Stomach smooth muscle (tissue), 2 donors: ENCODE measurements at regions not wholly inside any gene's neighbourhood (a gene's known extent, or its start where the extent isn't known, plus 50 kb on each side); places are given as distances from the start of the nearest gene placed in this dataset.
A peak's percentile ranks its signal among the peaks of the same experiment; 100 is the strongest.

Experiments used
- H3K27ac ChIP-seq: one replicate; pipeline ENCODE4 v1.7.0; 2013; ENCODE audit warnings: mild to moderate bottlenecking, low read length, inconsistent platforms
- H3K27me3 ChIP-seq, 2 donors: one replicate each; pipeline ENCODE4 v1.7.0; 2013; ENCODE audit warnings: low read length in 2 of 2; ENCODE audit not compliant: insufficient read depth in 2 of 2, control insufficient read depth in 1 of 2
- H3K36me3 ChIP-seq, 2 donors: one replicate each; pipeline ENCODE4 v1.7.0; 2013; ENCODE audit warnings: low read length in 2 of 2; ENCODE audit not compliant: control insufficient read depth in 2 of 2, insufficient read depth in 2 of 2
- H3K4me1 ChIP-seq: one replicate; pipeline ENCODE4 v1.7.0; 2013; ENCODE audit warnings: low read length; ENCODE audit not compliant: control insufficient read depth, insufficient read depth
- H3K4me3 ChIP-seq, 2 donors: one replicate each; pipeline ENCODE4 v1.7.0; 2013; ENCODE audit warnings: low read length in 2 of 2
- H3K9ac ChIP-seq, 2 donors: one replicate each; pipeline ENCODE4 v1.7.0; 2013; ENCODE audit warnings: low read length in 2 of 2, mild to moderate bottlenecking in 1 of 2
- H3K9me3 ChIP-seq, 2 donors: one replicate each; pipeline ENCODE4 v1.7.0; 2013; ENCODE audit warnings: low read length in 2 of 2; ENCODE audit not compliant: control insufficient read depth in 2 of 2
- donor health status: healthy.
- donor health status: Pancreatic carcinoma.

- Histone ChIP-seq H3K27me3 (no peaks in the 10 kb centered on the region), H3K36me3 (no peaks in the 10 kb centered on the region), H3K4me1 (peaks cover 6% of the 10 kb centered on the region), H3K9me3 (no peaks in the 10 kb centered on the region), H3K9ac (peak overlapping the region; percentile 3 to 34), H3K27ac (peak overlapping the region; percentile 77), H3K4me3 (no peak overlapping the region)
These were observed 112.4 kb downstream of the SH3TC2 start for GRCh38 chr5:148950471-148950863.

- Histone ChIP-seq H3K27me3 (no peaks in the 10 kb centered on the region), H3K4me1 (peaks cover 6% of the 10 kb centered on the region), H3K27ac (peak overlapping the region; percentile 77), H3K9me3 (no peaks in the 10 kb centered on the region), H3K9ac (peak overlapping the region in 1 of 2 donors; percentile 34), H3K4me3 (no peak overlapping the region), H3K36me3 (no peaks in the 10 kb centered on the region)
These were observed 112.0 kb downstream of the SH3TC2 start for GRCh38 chr5:148950892-148951291.

- H3K4me3 ChIP-seq, result no peak overlapping the region
- no peak overlapping the region for H3K9ac ChIP-seq
- no peaks in the 10 kb centered on the region for H3K27me3 ChIP-seq
- peaks cover 6% of the 10 kb centered on the region for H3K4me1 ChIP-seq
- no peaks in the 10 kb centered on the region for H3K9me3 ChIP-seq
- H3K27ac ChIP-seq, result no peak overlapping the region
- no peaks in the 10 kb centered on the region for H3K36me3 ChIP-seq
These were observed 111.2 kb downstream of the SH3TC2 start for GRCh38 chr5:148951612-148952011.

- Histone ChIP-seq H3K36me3 (no peaks in the 10 kb centered on the region), H3K27me3 (no peaks in the 10 kb centered on the region), H3K9ac (no peak overlapping the region), H3K9me3 (no peaks in the 10 kb centered on the region), H3K27ac (no peak overlapping the region), H3K4me3 (no peak overlapping the region), H3K4me1 (peaks cover 6% of the 10 kb centered on the region)
These were observed 110.6 kb downstream of the SH3TC2 start for GRCh38 chr5:148952097-148952867.

GRCh38 chr5:148953711-148954110, 109.2 kb downstream of the SH3TC2 start:
- Histone ChIP-seq H3K4me3 (no peak overlapping the region), H3K36me3 (no peaks in the 10 kb centered on the region)

More at GRCh38 chr5:148953711-148954110, 109.2 kb downstream of the SH3TC2 start:
- no peaks in the 10 kb centered on the region for H3K9me3 ChIP-seq
- H3K9ac ChIP-seq, result no peak overlapping the region
- H3K4me1 ChIP-seq, result peaks cover 6% of the 10 kb centered on the region
- H3K27ac ChIP-seq, result no peak overlapping the region
- H3K27me3 ChIP-seq, result no peaks in the 10 kb centered on the region
